GM12878 (cell line): ENCODE measurements at regions not wholly inside any gene's neighbourhood (a gene's known extent, or its start where the extent isn't known, plus 50 kb on each side); places are given as distances from the start of the nearest gene placed in this dataset.

Source experiments
- ATAC-seq: fragments of 200-7000 bp; cut with Tn5 transposase; 3 replicates; pipeline ENCODE4 v1.9.1; 2020; ENCODE audit warnings: mild to moderate bottlenecking, moderate library complexity
- BruUV-seq: library from RNA; stranded (reverse); fragments of 400-500 nt; replicated peaks from 2 replicates; lab custom pipeline; 2021; lab: Mats Ljungman, UMichigan
- CTCF ChIA-PET: fragments of 300-600 bp; sonication (Branson Sonifier 250); formaldehyde crosslinking; extraction: SDS; loops from one replicate; lab custom pipeline; 2021; ENCODE audit warnings: inconsistent platforms; lab: Yijun Ruan, JAX
- POLR2A ChIA-PET: fragments of 350-600 bp; formaldehyde crosslinking; extraction: SDS; loops from one replicate; lab custom pipeline; 2021; ENCODE audit warnings: inconsistent platforms; lab: Charles Lee
- RAD21 ChIA-PET: fragments of 300-600 bp; sonication (Branson Sonifier 250); formaldehyde crosslinking; loops from one replicate; lab custom pipeline; 2023; ENCODE audit warnings: antibody characterized with exemption; ENCODE audit not compliant: unreplicated experiment; lab: Charles Lee
- SMC1A ChIA-PET: fragments of 300-600 bp; sonication (Branson Sonifier 250); formaldehyde crosslinking; loops from one replicate; lab custom pipeline; 2023; ENCODE audit not compliant: unreplicated experiment, uncharacterized antibody; lab: Charles Lee
- DNase-seq: peaks from one replicate; pipeline ENCODE4 v3.0.0-alpha.2; 2011; ENCODE audit warnings: low read depth, low spot score
- FAIRE-seq: peaks from 3 replicates; lab custom pipeline; 2011; peaks lifted over from hg19 to GRCh38; lab: Jason Lieb, UNC
- H2AFZ ChIP-seq: 2 replicates; pipeline ENCODE4 v1.6.0; 2011; ENCODE audit warnings: low read depth, low read length, control low read depth; ENCODE audit not compliant: control insufficient read depth
- H3K27ac ChIP-seq: 2 replicates; pipeline ENCODE4 v1.5.1; 2011; ENCODE audit warnings: control low read depth; ENCODE audit not compliant: control insufficient read depth, insufficient read depth
- H3K27me3 ChIP-seq, 2 experiments: replicated peaks in 1 of 2; 2 replicates each; pipeline versions ENCODE4 v1.6.0 to v1.6.1; 2011; ENCODE audit warnings: low read length in 1 of 2; ENCODE audit not compliant: control insufficient read depth in 2 of 2, insufficient read depth in 2 of 2
- H3K36me3 ChIP-seq, 2 experiments: 2 replicates each; pipeline ENCODE4 v1.5.1; 2011; ENCODE audit warnings: low read length in 1 of 2; ENCODE audit not compliant: control insufficient read depth in 2 of 2, insufficient read depth in 2 of 2
- H3K4me1 ChIP-seq: 2 replicates; pipeline ENCODE4 v1.6.1; 2011; ENCODE audit warnings: mild to moderate bottlenecking, low read length, moderate library complexity, mixed read lengths; ENCODE audit not compliant: control insufficient read depth, insufficient read depth
- H3K4me2 ChIP-seq: 2 replicates; pipeline ENCODE4 v1.6.0; 2011; ENCODE audit warnings: control low read depth; ENCODE audit not compliant: control insufficient read depth, insufficient read depth
- H3K4me3 ChIP-seq: fragments of 200-600 bp; sonication (generic); 2 replicates; pipeline ENCODE4 v1.5.1; 2016
- H3K79me2 ChIP-seq: 2 replicates; pipeline ENCODE4 v1.6.0; 2011; ENCODE audit warnings: low read length; ENCODE audit not compliant: control insufficient read depth, insufficient read depth
- H3K9ac ChIP-seq: 2 replicates; pipeline ENCODE4 v1.8.0; 2011; ENCODE audit warnings: low read length, control low read depth, mixed read lengths; ENCODE audit not compliant: control insufficient read depth, insufficient read depth
- H3K9me3 ChIP-seq: replicated peaks from 3 replicates; pipeline ENCODE4 v1.5.1; 2011; ENCODE audit warnings: mild to moderate bottlenecking, low read length; ENCODE audit not compliant: control insufficient read depth, insufficient read depth
- H4K20me1 ChIP-seq: 2 replicates; pipeline ENCODE4 v1.6.0; 2011; ENCODE audit not compliant: control insufficient read depth, insufficient read depth
- ATF2 ChIP-seq: IDR thresholded peaks from 2 replicates; pipeline ENCODE4 v1.6.1; 2012; ENCODE audit warnings: low read length, inconsistent platforms
- BMI1 ChIP-seq: fragments of 450-650 bp; IDR thresholded peaks from 2 replicates; pipeline ENCODE4 v1.6.1; 2016; ENCODE audit warnings: mild to moderate bottlenecking, moderate library complexity, borderline replicate concordance
- E2F4 ChIP-seq: IDR thresholded peaks from 2 replicates; pipeline ENCODE4 v1.6.1; 2012; ENCODE audit warnings: low read depth, low read length, improper control_type of control experiment
- E4F1 ChIP-seq: fragments of 450-650 bp; IDR thresholded peaks from 2 replicates; pipeline ENCODE4 v1.6.1; 2018; ENCODE audit warnings: borderline replicate concordance, mild to moderate bottlenecking; ENCODE audit not compliant: partially characterized antibody
- MTA2 ChIP-seq: fragments of 450-650 bp; IDR thresholded peaks from 2 replicates; pipeline ENCODE4 v1.6.1; 2016; ENCODE audit warnings: low read depth, mild to moderate bottlenecking, moderate library complexity
- MYC ChIP-seq: IDR thresholded peaks from 2 replicates; pipeline ENCODE4 v1.6.1; 2011; ENCODE audit warnings: mild to moderate bottlenecking, low read length, moderate library complexity, inconsistent platforms; ENCODE audit not compliant: insufficient read depth, insufficient replicate concordance, insufficient read length, severe bottlenecking
- PML ChIP-seq: IDR thresholded peaks from 2 replicates; pipeline ENCODE4 v1.6.1; 2012; ENCODE audit warnings: low read length, inconsistent platforms
- REST ChIP-seq: IDR thresholded peaks from 2 replicates; pipeline ENCODE4 v1.6.1; 2012; ENCODE audit warnings: mild to moderate bottlenecking, low read depth, low read length
- SREBF2 ChIP-seq: IDR thresholded peaks from 2 replicates; pipeline ENCODE4 v1.6.1; 2012; ENCODE audit warnings: mild to moderate bottlenecking, low read length
- USF1 ChIP-seq: IDR thresholded peaks from 2 replicates; pipeline ENCODE4 v1.6.1; 2011; ENCODE audit warnings: borderline replicate concordance, low read depth, mild to moderate bottlenecking, moderate library complexity, mixed read lengths, low read length; ENCODE audit not compliant: insufficient read depth; ENCODE audit errors: extremely low read length
- YY1 ChIP-seq: IDR thresholded peaks from 2 replicates; pipeline ENCODE4 v1.6.1; 2011; ENCODE audit warnings: low read depth, mild to moderate bottlenecking, low read length
- ZNF274 ChIP-seq: IDR thresholded peaks from one replicate; pipeline ENCODE4 v1.8.0; 2011; ENCODE audit not compliant: insufficient read length, insufficient read depth
- WGBS: methylation state at CpG from one replicate; pipeline ENCODE4 v1.1.6; 2016; ENCODE audit warnings: low lambda C conversion rate; ENCODE audit not compliant: insufficient replicate concordance, insufficient coverage; ENCODE audit errors: missing lambda C conversion rate; 5-methylcytosine and 5-hydroxymethylcytosine counted together
- in situ Hi-C: fragments of 300-500 bp; cut with MboI; formaldehyde crosslinking; loops from 9 replicates; pipeline ENCODE4 v1.14.3; 2018; ENCODE audit warnings: mixed read lengths
- intact Hi-C: fragments of 100-400 bp; cut with micrococcal nuclease; formaldehyde crosslinking; loops from one replicate; pipeline ENCODE4 v1.14.2; 2022; ENCODE audit not compliant: unreplicated experiment

GRCh38 chr15:69941706-69942495 lies 155.8 kb downstream of the TLE3 start (continued):
- TF ChIP-seq BMI1, result no peak
- TF ChIP-seq REST, result no peak

- FAIRE-seq, result no peak
- 23% methylated on average over 1 of the region's 1 CpG for WGBS
- SMC1A ChIA-PET, result no interaction called here
- TF ChIP-seq E2F4, result no peak
- TF ChIP-seq SREBF2, result no peak
- no peak for TF ChIP-seq MYC
- no peak for TF ChIP-seq ZNF274
- no peak for TF ChIP-seq USF1
- TF ChIP-seq YY1, result no peak
- no peak for TF ChIP-seq PML
- no peak for TF ChIP-seq E4F1
- TF ChIP-seq MTA2, result no peak
- TF ChIP-seq ATF2, result no peak
Observed at GRCh38 chr15:69943637-69944036, 154.1 kb downstream of the TLE3 start.

More at GRCh38 chr15:69943637-69944036, 154.1 kb downstream of the TLE3 start:
- ATAC-seq (no peak), DNase-seq (no peak)
- no peak overlapping the region for H3K9ac ChIP-seq
- ChIA-PET RAD21 (no interaction called here), CTCF (interaction anchor here (0.5 kb wide), 1 partner anchor 467 kb away, joined by 3 read pairs; no protein-coding TSS in a partner anchor), POLR2A (no interaction called here)
- no peaks in the 10 kb centered on the region for H4K20me1 ChIP-seq
- H3K4me3 ChIP-seq, result no peak overlapping the region
- no peaks in the 10 kb centered on the region for H3K4me1 ChIP-seq
- H3K9me3 ChIP-seq, result no peaks in the 10 kb centered on the region
- no peak overlapping the region for H3K27ac ChIP-seq
- H2AFZ ChIP-seq, result no peak overlapping the region
- in situ Hi-C loops, result no loop called here
- H3K79me2 ChIP-seq, result no peaks in the 10 kb centered on the region
- intact Hi-C loops, result no loop called here
- no peak overlapping the region for H3K4me2 ChIP-seq
- no peaks in the 10 kb centered on the region; a peak in 3 of 4 replicates for H3K27me3 ChIP-seq
- H3K36me3 ChIP-seq, result no peaks in the 10 kb centered on the region
- BruUV-seq, result no TSS peak
